Osteoblast (primary cell): ENCODE measurements at regions not wholly inside any gene's neighbourhood (a gene's known extent, or its start where the extent isn't known, plus 50 kb on each side); places are given as distances from the start of the nearest gene placed in this dataset.

Experiments used
- DNase-seq: peaks from one replicate; pipeline ENCODE4 v3.0.0; 2011; ENCODE audit warnings: low spot score, mixed read lengths; ENCODE audit not compliant: insufficient read length; ENCODE audit errors: missing footprints
- H2AFZ ChIP-seq: 2 replicates; pipeline ENCODE4 v1.6.0; 2011; ENCODE audit warnings: mild to moderate bottlenecking, low read length
- H3K27ac ChIP-seq: 2 replicates; pipeline ENCODE4 v1.5.1; 2011; ENCODE audit warnings: mild to moderate bottlenecking, low read depth, low read length, moderate library complexity
- H3K27me3 ChIP-seq: 2 replicates; pipeline ENCODE4 v1.6.0; 2012; ENCODE audit warnings: mild to moderate bottlenecking, control low read depth, inconsistent platforms, low read length, moderate library complexity; ENCODE audit not compliant: insufficient read depth
- H3K36me3 ChIP-seq: 2 replicates; pipeline ENCODE4 v1.5.1; 2011; ENCODE audit warnings: mild to moderate bottlenecking, low read length, control low read depth, moderate library complexity; ENCODE audit not compliant: insufficient read depth
- H3K4me1 ChIP-seq: 2 replicates; pipeline ENCODE4 v1.5.1; 2011; ENCODE audit warnings: mild to moderate bottlenecking, low read length, control low read depth, moderate library complexity; ENCODE audit not compliant: insufficient read depth
- H3K4me2 ChIP-seq: 2 replicates; pipeline ENCODE4 v1.6.0; 2011; ENCODE audit warnings: mild to moderate bottlenecking, low read length; ENCODE audit not compliant: insufficient read depth
- H3K4me3 ChIP-seq: fragments of 200-600 bp; sonication (generic); 3 replicates; pipeline ENCODE4 v1.5.1; 2012; ENCODE audit warnings: mild to moderate bottlenecking, low read length, inconsistent platforms; ENCODE audit not compliant: insufficient read depth
- H3K79me2 ChIP-seq: 2 replicates; pipeline ENCODE4 v1.6.0; 2012; ENCODE audit warnings: mild to moderate bottlenecking, low read length, control low read depth, inconsistent platforms; ENCODE audit not compliant: insufficient read depth
- H3K9me3 ChIP-seq: 2 replicates; pipeline ENCODE4 v1.5.1; 2011; ENCODE audit warnings: low read depth, low read length, control low read depth
- H4K20me1 ChIP-seq: 2 replicates; pipeline ENCODE4 v1.6.0; 2012; ENCODE audit warnings: mild to moderate bottlenecking, low read length, control low read depth; ENCODE audit not compliant: insufficient read depth
- CTCF ChIP-seq: IDR thresholded peaks from 2 replicates; pipeline ENCODE4 v1.5.1; 2011; ENCODE audit warnings: mild to moderate bottlenecking, low read depth, low read length, moderate library complexity; ENCODE audit errors: extremely low read depth

GRCh38 chr3:107110596-107111305, 266.5 kb upstream of the CCDC54 start:
- Histone ChIP-seq H3K4me3 (no peak overlapping the region), H3K4me2 (no peak overlapping the region), H3K9me3 (no peaks in the 10 kb centered on the region), H3K36me3 (no peaks in the 10 kb centered on the region), H3K27me3 (no peaks in the 10 kb centered on the region), H2AFZ (peak overlapping the region; percentile 29), H3K27ac (no peak overlapping the region), H3K4me1 (peaks cover 7% of the 10 kb centered on the region), H3K79me2 (no peaks in the 10 kb centered on the region), H4K20me1 (no peaks in the 10 kb centered on the region)
- no peak for DNase-seq
- no peak for TF ChIP-seq CTCF

- no peaks in the 10 kb centered on the region for H4K20me1 ChIP-seq
- no peak overlapping the region for H3K4me2 ChIP-seq
- H3K4me3 ChIP-seq: no peak overlapping the region
- H3K4me1 ChIP-seq: no peaks in the 10 kb centered on the region
- no peaks in the 10 kb centered on the region for H3K79me2 ChIP-seq
- peak overlapping the region; percentile 47 for H2AFZ ChIP-seq
- no peak for DNase-seq
- H3K27me3 ChIP-seq: no peaks in the 10 kb centered on the region
- TF ChIP-seq CTCF: no peak
- no peak overlapping the region for H3K27ac ChIP-seq
- H3K9me3 ChIP-seq: no peaks in the 10 kb centered on the region
- H3K36me3 ChIP-seq: no peaks in the 10 kb centered on the region
These were observed 265.4 kb upstream of the CCDC54 start for GRCh38 chr3:107111872-107112271.

GRCh38 chr3:107112356-107112755, 264.9 kb upstream of the CCDC54 start:
- no peak overlapping the region for H3K4me2 ChIP-seq
- no peak overlapping the region for H3K27ac ChIP-seq
- H4K20me1 ChIP-seq: no peaks in the 10 kb centered on the region
- no peak overlapping the region for H2AFZ ChIP-seq
- no peak overlapping the region for H3K4me3 ChIP-seq
- H3K9me3 ChIP-seq: no peaks in the 10 kb centered on the region
- no peak for TF ChIP-seq CTCF
- H3K79me2 ChIP-seq: no peaks in the 10 kb centered on the region
- H3K36me3 ChIP-seq: no peaks in the 10 kb centered on the region
- H3K27me3 ChIP-seq: no peaks in the 10 kb centered on the region
- H3K4me1 ChIP-seq: peaks cover 1% of the 10 kb centered on the region
- no peak for DNase-seq

- H4K20me1 ChIP-seq: no peaks in the 10 kb centered on the region
- no peaks in the 10 kb centered on the region for H3K79me2 ChIP-seq
- H3K27me3 ChIP-seq: no peaks in the 10 kb centered on the region
- H3K36me3 ChIP-seq: no peaks in the 10 kb centered on the region
- H3K4me1 ChIP-seq: peaks cover 13% of the 10 kb centered on the region
- no peak overlapping the region for H3K27ac ChIP-seq
- TF ChIP-seq CTCF: no peak
- DNase-seq: no peak
- no peak overlapping the region for H3K4me3 ChIP-seq
- no peaks in the 10 kb centered on the region for H3K9me3 ChIP-seq
- no peak overlapping the region for H2AFZ ChIP-seq
- no peak overlapping the region for H3K4me2 ChIP-seq
These were observed 261.0 kb upstream of the CCDC54 start for GRCh38 chr3:107116251-107116650.
